Epithelial cell of proximal tubule (primary cell): ENCODE measurements at regions not wholly inside any gene's neighbourhood (a gene's known extent, or its start where the extent isn't known, plus 50 kb on each side); places are given as distances from the start of the nearest gene placed in this dataset.

Source experiments
- DNase-seq: peaks from one replicate; pipeline ENCODE4 v3.0.0-alpha.2; 2011; ENCODE audit warnings: low read depth
- H3K4me3 ChIP-seq: 2 replicates; pipeline ENCODE4 v1.5.1; 2011; ENCODE audit warnings: low read depth, mild to moderate bottlenecking, low read length
- TF ChIP-seq, protein P1 (sequence below): conservative IDR thresholded peaks from 2 replicates; pipeline ENCODE4 v1.5.1; 2012; ENCODE audit warnings: low read depth, mild to moderate bottlenecking, low read length

- no peak overlapping the region for H3K4me3 ChIP-seq
- TF ChIP-seq, protein P1, sequence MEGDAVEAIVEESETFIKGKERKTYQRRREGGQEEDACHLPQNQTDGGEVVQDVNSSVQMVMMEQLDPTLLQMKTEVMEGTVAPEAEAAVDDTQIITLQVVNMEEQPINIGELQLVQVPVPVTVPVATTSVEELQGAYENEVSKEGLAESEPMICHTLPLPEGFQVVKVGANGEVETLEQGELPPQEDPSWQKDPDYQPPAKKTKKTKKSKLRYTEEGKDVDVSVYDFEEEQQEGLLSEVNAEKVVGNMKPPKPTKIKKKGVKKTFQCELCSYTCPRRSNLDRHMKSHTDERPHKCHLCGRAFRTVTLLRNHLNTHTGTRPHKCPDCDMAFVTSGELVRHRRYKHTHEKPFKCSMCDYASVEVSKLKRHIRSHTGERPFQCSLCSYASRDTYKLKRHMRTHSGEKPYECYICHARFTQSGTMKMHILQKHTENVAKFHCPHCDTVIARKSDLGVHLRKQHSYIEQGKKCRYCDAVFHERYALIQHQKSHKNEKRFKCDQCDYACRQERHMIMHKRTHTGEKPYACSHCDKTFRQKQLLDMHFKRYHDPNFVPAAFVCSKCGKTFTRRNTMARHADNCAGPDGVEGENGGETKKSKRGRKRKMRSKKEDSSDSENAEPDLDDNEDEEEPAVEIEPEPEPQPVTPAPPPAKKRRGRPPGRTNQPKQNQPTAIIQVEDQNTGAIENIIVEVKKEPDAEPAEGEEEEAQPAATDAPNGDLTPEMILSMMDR, result no peak
- DNase-seq, result no peak
Observed at GRCh38 chr2:13576406-13577036, 859.8 kb downstream of the TRIB2 start.

DNA sequence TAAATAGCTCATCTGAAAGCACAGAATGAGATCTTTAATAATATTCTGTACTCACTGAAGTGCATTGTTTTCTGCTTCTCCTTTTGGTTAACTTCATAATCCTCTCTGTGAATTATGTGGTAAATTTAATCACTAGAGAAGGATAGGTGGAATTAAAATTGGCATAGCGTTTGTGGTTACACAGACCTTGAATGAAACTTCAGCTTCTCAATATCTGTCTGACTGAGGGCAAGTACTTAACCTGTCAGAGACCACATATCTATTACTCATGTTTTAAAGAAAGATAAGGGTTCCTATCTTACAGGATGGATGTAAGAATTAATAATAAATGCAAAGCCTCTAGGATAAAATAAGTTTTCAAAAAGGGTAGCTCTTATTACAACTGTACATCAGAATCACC is 861.8 kb downstream of the TRIB2 start:
- no peak for DNase-seq
- no peak overlapping the region for H3K4me3 ChIP-seq
- TF ChIP-seq, protein P1, result no peak

GRCh38 chr2:13581471-13581870 is 864.7 kb downstream of the TRIB2 start:
- DNase-seq, result no peak
- TF ChIP-seq, protein P1, result peak; percentile 26
- H3K4me3 ChIP-seq, result no peak overlapping the region

- TF ChIP-seq, protein P1, result no peak
- H3K4me3 ChIP-seq, result no peak overlapping the region
- no peak for DNase-seq
Observed at GRCh38 chr2:13583609-13584008, 866.9 kb downstream of the TRIB2 start.

- no peak overlapping the region for H3K4me3 ChIP-seq
- TF ChIP-seq, protein P1, result no peak
- no peak for DNase-seq
Observed at GRCh38 chr2:13584020-13584419, 867.3 kb downstream of the TRIB2 start.

- no peak for DNase-seq
- no peak overlapping the region for H3K4me3 ChIP-seq
- TF ChIP-seq, protein P1, result no peak
Observed at GRCh38 chr2:13585732-13586131, 869.0 kb downstream of the TRIB2 start.

- no peak for DNase-seq
- H3K4me3 ChIP-seq, result no peak overlapping the region
- TF ChIP-seq, protein P1, result no peak
Observed at GRCh38 chr2:13596233-13596632, 879.5 kb downstream of the TRIB2 start.
